SK-N-SH (cell line): ENCODE measurements at regions not wholly inside any gene's neighbourhood (a gene's known extent, or its start where the extent isn't known, plus 50 kb on each side); places are given as distances from the start of the nearest gene placed in this dataset.

ENCODE experiments used
- CTCF ChIA-PET: fragments of 300-600, 350-600 bp; formaldehyde crosslinking; extraction: SDS; loops from one replicate; lab custom pipeline; 2021; lab: Yijun Ruan, JAX
- POLR2A ChIA-PET: fragments of 350-600 bp; sonication (Branson Sonifier 250); formaldehyde crosslinking; extraction: SDS; loops from one replicate; lab custom pipeline; 2020; ENCODE audit warnings: antibody characterized with exemption, inconsistent platforms; lab: Yijun Ruan, JAX
- DNase-seq: peaks from one replicate; pipeline ENCODE4 v3.0.0; 2012
- H2AFZ ChIP-seq: fragments of 200-600 bp; sonication (generic); 2 replicates; pipeline ENCODE4 v1.8.1; 2016; ENCODE audit warnings: antibody characterized with exemption, mild to moderate bottlenecking, low read depth
- H3F3A ChIP-seq: fragments of 200-600 bp; sonication (generic); replicated peaks from 2 replicates; pipeline ENCODE3; 2016; ENCODE audit warnings: antibody characterized with exemption, mild to moderate bottlenecking; ENCODE audit not compliant: insufficient read depth
- H3K27ac ChIP-seq, 2 experiments: fragments of 200-500 bp in 1 of 2; fragments of 200-600 bp in 1 of 2; sonication (Bioruptor generic) in 1 of 2; sonication (generic), shearing (Covaris generic) in 1 of 2; 2 replicates each; pipeline versions ENCODE4 v1.5.1 to v1.6.1; 2014 to 2016; ENCODE audit warnings: low read depth in 2 of 2, inconsistent platforms in 1 of 2, low read length in 1 of 2, mild to moderate bottlenecking in 1 of 2, mixed read lengths in 1 of 2
- H3K27me3 ChIP-seq: fragments of 200-600 bp; sonication (generic), shearing (Covaris generic); 2 replicates; pipeline ENCODE4 v1.6.1; 2016; ENCODE audit warnings: mixed run types; ENCODE audit not compliant: insufficient read depth
- H3K36me3 ChIP-seq, 2 experiments: fragments of 200-500 bp in 1 of 2; fragments of 200-600 bp in 1 of 2; sonication (Bioruptor generic) in 1 of 2; sonication (generic) in 1 of 2; replicated peaks in 1 of 2; 2 replicates each; pipeline versions ENCODE3 to v1.5.1; 2014 to 2016; ENCODE audit warnings: low read length in 1 of 2, mild to moderate bottlenecking in 1 of 2; ENCODE audit not compliant: insufficient read depth in 2 of 2, control insufficient read depth in 1 of 2
- H3K4me1 ChIP-seq, 2 experiments: fragments of 200-500 bp in 1 of 2; fragments of 200-600 bp in 1 of 2; sonication (Bioruptor generic) in 1 of 2; sonication (generic), shearing (Covaris generic) in 1 of 2; 2 replicates each; pipeline versions ENCODE4 v1.5.1 to v1.6.1; 2014 to 2016; ENCODE audit warnings: low read depth in 1 of 2, low read length in 1 of 2, mixed run types in 1 of 2; ENCODE audit not compliant: insufficient read depth in 2 of 2, control insufficient read depth in 1 of 2
- H3K4me2 ChIP-seq: fragments of 200-600 bp; sonication (generic), shearing (Covaris generic); 2 replicates; pipeline ENCODE4 v1.6.1; 2017; ENCODE audit warnings: mixed run types
- H3K4me3 ChIP-seq, 2 experiments: fragments of 200-500 bp in 1 of 2; fragments of 200-600 bp in 1 of 2; sonication (Bioruptor generic) in 1 of 2; sonication (generic), shearing (Covaris generic) in 1 of 2; 2 replicates each; pipeline versions ENCODE4 v1.5.1 to v1.8.1; 2014 to 2016; ENCODE audit warnings: low read depth in 2 of 2, inconsistent platforms in 1 of 2, low read length in 1 of 2, mild to moderate bottlenecking in 1 of 2, mixed read lengths in 1 of 2, moderate library complexity in 1 of 2
- H3K79me2 ChIP-seq: fragments of 200-600 bp; sonication (generic); 2 replicates; pipeline ENCODE4 v1.8.1; 2017; ENCODE audit warnings: mild to moderate bottlenecking; ENCODE audit not compliant: insufficient read depth
- H3K9ac ChIP-seq: fragments of 200-600 bp; sonication (generic); 2 replicates; pipeline ENCODE4 v1.6.1; 2017; ENCODE audit warnings: mixed run types
- H3K9me2 ChIP-seq: fragments of 200-600 bp; sonication (generic); 2 replicates; pipeline ENCODE4 v1.6.1; 2017; ENCODE audit warnings: mixed run types
- H3K9me3 ChIP-seq: fragments of 200-600 bp; sonication (generic); 2 replicates; pipeline ENCODE4 v1.6.1; 2017; ENCODE audit warnings: mixed run types, mild to moderate bottlenecking, moderate library complexity
- H4K20me1 ChIP-seq: fragments of 200-600 bp; sonication (generic); 2 replicates; pipeline ENCODE4 v1.6.1; 2017; ENCODE audit warnings: mild to moderate bottlenecking, mixed run types; ENCODE audit not compliant: insufficient read depth
- CHD2 ChIP-seq: fragments of 150-350 bp; IDR thresholded peaks from 2 replicates; pipeline ENCODE4 v1.6.1; 2018; ENCODE audit warnings: low read length; ENCODE audit not compliant: partially characterized antibody
- ELF1 ChIP-seq: IDR thresholded peaks from 2 replicates; pipeline ENCODE4 v1.4.0; 2012
- EP300 ChIP-seq, 2 experiments: IDR thresholded peaks; 2 replicates each; pipeline versions ENCODE4 v1.4.0 to v1.6.1; 2012; ENCODE audit warnings: borderline replicate concordance in 1 of 2, low read depth in 1 of 2, low read length in 1 of 2
- EZH2phosphoT487 ChIP-seq: fragments of 200-600 bp; sonication (generic); IDR thresholded peaks from 2 replicates; pipeline ENCODE4 v1.6.1; 2017; ENCODE audit warnings: low read depth, mixed run types, mild to moderate bottlenecking, antibody characterized with exemption, moderate library complexity, borderline replicate concordance
- GATA2 ChIP-seq: sonication (generic); formaldehyde crosslinking; IDR thresholded peaks from 2 replicates; pipeline ENCODE4 v1.5.0; 2020; ENCODE audit warnings: mild to moderate bottlenecking, missing genetic modification reagents
- POLR2AphosphoS5 ChIP-seq: IDR thresholded peaks from 2 replicates; pipeline ENCODE4 v1.6.1; 2012; ENCODE audit warnings: low read depth, low read length
- RAD21 ChIP-seq: IDR thresholded peaks from 2 replicates; pipeline ENCODE4 v1.6.1; 2012; ENCODE audit warnings: mild to moderate bottlenecking, low read length
- RCOR1 ChIP-seq: fragments of 150-350 bp; IDR thresholded peaks from 2 replicates; pipeline ENCODE4 v1.6.1; 2017; ENCODE audit warnings: antibody characterized with exemption, low read length
- REST ChIP-seq: IDR thresholded peaks from 2 replicates; pipeline ENCODE4 v1.6.1; 2012; ENCODE audit warnings: mild to moderate bottlenecking, low read depth, low read length, moderate library complexity
- RFX5 ChIP-seq: IDR thresholded peaks from 2 replicates; pipeline ENCODE4 v1.6.1; 2012; ENCODE audit warnings: mild to moderate bottlenecking, improper control_type of control experiment, low read length
- YY1 ChIP-seq: IDR thresholded peaks from 2 replicates; pipeline ENCODE4 v1.4.0; 2012; ENCODE audit warnings: low read depth, mild to moderate bottlenecking
- WGBS: methylation state at CpG from one replicate; pipeline ENCODE4 v1.1.6; 2017; ENCODE audit warnings: low lambda C conversion rate; 5-methylcytosine and 5-hydroxymethylcytosine counted together
- TF ChIP-seq, protein P1 (sequence below): IDR thresholded peaks from 2 replicates; pipeline ENCODE4 v1.4.0; 2012; ENCODE audit warnings: low read depth, borderline replicate concordance
- TF ChIP-seq, protein P2 (sequence below): IDR thresholded peaks from 2 replicates; pipeline ENCODE4 v1.4.0; 2012; ENCODE audit warnings: low read depth
- TF ChIP-seq, protein P3 (sequence below): fragments of 200-600 bp; sonication (generic); IDR thresholded peaks from 2 replicates; pipeline ENCODE4 v1.6.1; 2017; ENCODE audit warnings: antibody characterized with exemption, mild to moderate bottlenecking, moderate library complexity

DNA sequence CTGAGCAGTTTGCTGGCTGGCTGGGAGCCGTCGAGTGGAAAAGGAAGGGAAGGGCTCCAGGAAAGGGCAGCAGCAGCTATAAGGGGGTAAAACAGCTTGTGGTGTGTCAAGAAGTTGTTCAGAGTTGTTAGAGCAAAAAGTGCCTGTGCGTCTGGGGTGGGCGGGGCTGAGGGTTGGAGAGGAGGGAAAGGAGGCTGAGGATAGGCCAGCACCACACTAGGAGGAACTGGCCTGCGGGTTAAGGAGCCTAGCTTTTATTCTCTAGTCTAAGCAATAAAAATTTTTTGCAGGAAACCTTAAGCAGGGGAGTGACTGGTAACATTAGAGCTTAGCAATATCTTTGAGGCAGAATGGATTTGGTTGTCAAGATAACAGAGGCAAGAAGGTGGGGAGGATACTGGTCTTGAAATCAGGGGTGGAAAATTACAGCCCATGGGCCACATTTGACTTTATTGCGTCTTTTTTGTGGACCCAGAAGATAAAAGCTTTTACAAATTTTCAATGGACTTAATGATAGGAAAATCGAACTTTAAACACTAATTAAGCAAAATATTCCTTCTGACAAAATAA lies 134.5 kb upstream of the AADACL2 start:
- no peak overlapping the region for H2AFZ ChIP-seq
- no peaks in the 10 kb centered on the region for H4K20me1 ChIP-seq
- POLR2A ChIA-PET = no interaction called here
- DNase-seq = no peak
- CTCF ChIA-PET = interaction anchor here (1.0 kb wide), 1 partner anchor 131 kb away, joined by 4 read pairs; no protein-coding TSS in a partner anchor
- H3K79me2 ChIP-seq = no peaks in the 10 kb centered on the region
- TF ChIP-seq EZH2phosphoT487 = no peak
- no peak for TF ChIP-seq RAD21
- no peak for TF ChIP-seq RCOR1
- TF ChIP-seq, protein P1, sequence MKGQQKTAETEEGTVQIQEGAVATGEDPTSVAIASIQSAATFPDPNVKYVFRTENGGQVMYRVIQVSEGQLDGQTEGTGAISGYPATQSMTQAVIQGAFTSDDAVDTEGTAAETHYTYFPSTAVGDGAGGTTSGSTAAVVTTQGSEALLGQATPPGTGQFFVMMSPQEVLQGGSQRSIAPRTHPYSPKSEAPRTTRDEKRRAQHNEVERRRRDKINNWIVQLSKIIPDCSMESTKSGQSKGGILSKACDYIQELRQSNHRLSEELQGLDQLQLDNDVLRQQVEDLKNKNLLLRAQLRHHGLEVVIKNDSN = no peak
- no peak for TF ChIP-seq RFX5
- no peak for TF ChIP-seq GATA2 (CRISPR knock-in tag)
- TF ChIP-seq, protein P2, sequence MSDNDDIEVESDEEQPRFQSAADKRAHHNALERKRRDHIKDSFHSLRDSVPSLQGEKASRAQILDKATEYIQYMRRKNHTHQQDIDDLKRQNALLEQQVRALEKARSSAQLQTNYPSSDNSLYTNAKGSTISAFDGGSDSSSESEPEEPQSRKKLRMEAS = no peak
- TF ChIP-seq EP300 (IDR thresholded peaks at IDR 0.05; ENCODE audit: borderline replicate concordance in 1 of 2, low read depth in 1 of 2, low read length in 1 of 2) = no peak
- TF ChIP-seq YY1 = no peak
- TF ChIP-seq POLR2AphosphoS5 = no peak
- TF ChIP-seq CHD2 = no peak
- TF ChIP-seq, protein P3, sequence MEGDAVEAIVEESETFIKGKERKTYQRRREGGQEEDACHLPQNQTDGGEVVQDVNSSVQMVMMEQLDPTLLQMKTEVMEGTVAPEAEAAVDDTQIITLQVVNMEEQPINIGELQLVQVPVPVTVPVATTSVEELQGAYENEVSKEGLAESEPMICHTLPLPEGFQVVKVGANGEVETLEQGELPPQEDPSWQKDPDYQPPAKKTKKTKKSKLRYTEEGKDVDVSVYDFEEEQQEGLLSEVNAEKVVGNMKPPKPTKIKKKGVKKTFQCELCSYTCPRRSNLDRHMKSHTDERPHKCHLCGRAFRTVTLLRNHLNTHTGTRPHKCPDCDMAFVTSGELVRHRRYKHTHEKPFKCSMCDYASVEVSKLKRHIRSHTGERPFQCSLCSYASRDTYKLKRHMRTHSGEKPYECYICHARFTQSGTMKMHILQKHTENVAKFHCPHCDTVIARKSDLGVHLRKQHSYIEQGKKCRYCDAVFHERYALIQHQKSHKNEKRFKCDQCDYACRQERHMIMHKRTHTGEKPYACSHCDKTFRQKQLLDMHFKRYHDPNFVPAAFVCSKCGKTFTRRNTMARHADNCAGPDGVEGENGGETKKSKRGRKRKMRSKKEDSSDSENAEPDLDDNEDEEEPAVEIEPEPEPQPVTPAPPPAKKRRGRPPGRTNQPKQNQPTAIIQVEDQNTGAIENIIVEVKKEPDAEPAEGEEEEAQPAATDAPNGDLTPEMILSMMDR = no peak
- TF ChIP-seq ELF1 = no peak
- no peak overlapping the region for H3K4me3 ChIP-seq
- H3K27me3 ChIP-seq = no peaks in the 10 kb centered on the region
- H3K9me3 ChIP-seq = no peaks in the 10 kb centered on the region
- H3K27ac ChIP-seq = no peak overlapping the region
- H3F3A ChIP-seq = no peaks in the 10 kb centered on the region
- no peaks in the 10 kb centered on the region; a peak in 1 of 4 replicates for H3K4me1 ChIP-seq
- H3K36me3 ChIP-seq = peaks cover 0 to 3% of the 10 kb centered on the region in 2 experiments
- no peaks in the 10 kb centered on the region; the same call in 1 of the 2 replicates for H3K9me2 ChIP-seq
- no peak overlapping the region for H3K4me2 ChIP-seq
- WGBS = 52% methylated on average over 7 of the region's 7 CpGs
- H3K9ac ChIP-seq = no peak overlapping the region

DNA sequence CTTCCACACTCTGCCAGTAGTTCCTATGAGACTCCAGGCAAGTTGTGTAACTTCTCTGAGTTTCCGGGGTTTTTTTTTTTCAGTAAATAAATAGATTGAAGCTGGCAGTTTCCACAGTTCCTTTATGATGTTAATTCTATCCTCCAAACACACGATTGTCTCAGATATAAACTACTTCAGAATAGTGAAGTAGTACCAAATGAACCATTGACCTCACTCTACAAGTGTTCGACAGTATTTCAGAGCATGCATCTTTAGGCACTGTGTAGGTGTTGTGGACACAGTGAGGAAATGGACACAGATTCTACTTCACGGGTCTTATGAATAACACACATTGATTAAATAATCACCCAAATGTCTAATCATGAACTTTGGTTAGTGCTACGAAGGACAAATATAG lies 136.1 kb upstream of the IGSF10 start:
- Histone ChIP-seq H2AFZ (no peak overlapping the region), H3K9me3 (no peaks in the 10 kb centered on the region), H3K4me3 (no peak overlapping the region), H3F3A (no peaks in the 10 kb centered on the region), H3K27me3 (no peaks in the 10 kb centered on the region), H3K27ac (no peak overlapping the region), H3K79me2 (no peaks in the 10 kb centered on the region), H3K4me2 (no peak overlapping the region), H4K20me1 (no peaks in the 10 kb centered on the region), H3K9me2 (no peaks in the 10 kb centered on the region; the same call in 1 of the 2 replicates), H3K4me1 (no peaks in the 10 kb centered on the region; a peak in 1 of 4 replicates), H3K36me3 (peaks cover 0 to 3% of the 10 kb centered on the region in 2 experiments), H3K9ac (no peak overlapping the region)
- no peak for DNase-seq
- ChIA-PET POLR2A (no interaction called here), CTCF (no interaction called here)
- TF ChIP-seq YY1 (no peak), REST (no peak)
- WGBS = 54% methylated on average over 5 of the region's 5 CpGs
